Thyroid gland (tissue), 4 donors: ENCODE measurements at regions not wholly inside any gene's neighbourhood (a gene's known extent, or its start where the extent isn't known, plus 50 kb on each side); places are given as distances from the start of the nearest gene placed in this dataset.

Experiments
- POLR2A ChIP-seq, 2 donors: fragments of 450-650 bp; IDR thresholded peaks; one replicate each; pipeline ENCODE4 v1.6.1; 2017; ENCODE audit warnings: antibody characterized with exemption in 2 of 2, mild to moderate bottlenecking in 2 of 2, moderate library complexity in 1 of 2
- TF ChIP-seq, protein P1 (sequence below), 6 experiments: fragments of 200-600 bp in 3 of 6; fragments of 450-650 bp in 3 of 6; sonication (generic) in 3 of 6; IDR thresholded peaks; one replicate each; pipeline ENCODE4 v1.5.1; 2016 to 2019; ENCODE audit warnings: antibody characterized with exemption in 6 of 6, mild to moderate bottlenecking in 2 of 6, inconsistent platforms in 1 of 6, moderate library complexity in 1 of 6

DNA sequence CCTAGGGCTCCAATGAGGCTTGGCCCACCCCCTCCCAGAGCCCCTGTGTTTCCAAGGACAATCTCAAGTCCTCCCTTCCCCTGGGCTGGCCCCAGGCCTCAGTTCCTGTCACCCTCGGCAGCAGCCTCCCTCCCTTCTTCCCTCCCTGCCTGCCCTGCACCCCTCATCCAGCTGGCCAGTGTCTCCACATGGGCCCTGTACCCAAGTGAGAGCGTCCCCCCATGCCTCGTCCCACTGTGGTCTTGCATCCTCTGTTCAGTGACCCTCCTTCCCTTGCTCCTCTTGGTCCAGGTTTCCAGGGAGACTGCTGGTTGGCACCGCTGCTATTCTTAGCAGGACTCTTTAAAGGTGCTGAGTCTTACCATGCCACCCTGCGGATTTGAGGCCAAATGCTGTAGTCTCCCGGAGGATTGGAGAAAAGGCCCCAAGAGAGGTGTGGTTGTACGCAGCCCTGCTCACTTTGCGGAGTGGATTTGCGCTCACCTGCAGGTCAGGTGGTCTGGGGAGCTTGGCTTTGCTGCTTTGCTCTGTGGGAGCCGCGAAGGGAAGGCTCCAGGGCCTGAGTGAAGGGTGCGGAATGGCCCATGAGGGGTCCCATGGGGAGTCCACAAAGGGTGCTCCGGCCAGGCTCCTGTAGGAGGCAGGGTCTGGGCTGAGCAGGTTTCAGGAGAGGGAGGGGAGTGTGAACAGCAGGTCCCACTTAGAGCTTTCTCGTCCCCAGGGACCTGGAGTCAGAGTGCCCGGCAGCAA, 519.2 kb downstream of the TCERG1L start:
- TF ChIP-seq, protein P1, sequence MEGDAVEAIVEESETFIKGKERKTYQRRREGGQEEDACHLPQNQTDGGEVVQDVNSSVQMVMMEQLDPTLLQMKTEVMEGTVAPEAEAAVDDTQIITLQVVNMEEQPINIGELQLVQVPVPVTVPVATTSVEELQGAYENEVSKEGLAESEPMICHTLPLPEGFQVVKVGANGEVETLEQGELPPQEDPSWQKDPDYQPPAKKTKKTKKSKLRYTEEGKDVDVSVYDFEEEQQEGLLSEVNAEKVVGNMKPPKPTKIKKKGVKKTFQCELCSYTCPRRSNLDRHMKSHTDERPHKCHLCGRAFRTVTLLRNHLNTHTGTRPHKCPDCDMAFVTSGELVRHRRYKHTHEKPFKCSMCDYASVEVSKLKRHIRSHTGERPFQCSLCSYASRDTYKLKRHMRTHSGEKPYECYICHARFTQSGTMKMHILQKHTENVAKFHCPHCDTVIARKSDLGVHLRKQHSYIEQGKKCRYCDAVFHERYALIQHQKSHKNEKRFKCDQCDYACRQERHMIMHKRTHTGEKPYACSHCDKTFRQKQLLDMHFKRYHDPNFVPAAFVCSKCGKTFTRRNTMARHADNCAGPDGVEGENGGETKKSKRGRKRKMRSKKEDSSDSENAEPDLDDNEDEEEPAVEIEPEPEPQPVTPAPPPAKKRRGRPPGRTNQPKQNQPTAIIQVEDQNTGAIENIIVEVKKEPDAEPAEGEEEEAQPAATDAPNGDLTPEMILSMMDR (IDR thresholded peaks at IDR 0.05) = no peak
- no peak for TF ChIP-seq POLR2A (IDR thresholded peaks at IDR 0.05)
